DND-41 (cell line): ENCODE measurements at regions not wholly inside any gene's neighbourhood (a gene's known extent, or its start where the extent isn't known, plus 50 kb on each side); places are given as distances from the start of the nearest gene placed in this dataset.

ENCODE experiments used
- ATAC-seq: fragments of 200-7000 bp; cut with Tn5 transposase; 3 replicates; pipeline ENCODE4 v1.9.1; 2021; ENCODE audit warnings: low read depth; ENCODE audit not compliant: insufficient read depth
- DNase-seq: peaks from one replicate; pipeline ENCODE4 v3.0.0-alpha.2; 2020
- H2AFZ ChIP-seq: 2 replicates; pipeline ENCODE4 v1.6.0; 2012; ENCODE audit warnings: low read depth, low read length
- H3K27ac ChIP-seq: 2 replicates; pipeline ENCODE4 v1.5.1; 2012; ENCODE audit warnings: low read length, inconsistent platforms
- H3K27me3 ChIP-seq: fragments of 200-600 bp; sonication (generic); 2 replicates; pipeline ENCODE4 v1.6.0; 2012; ENCODE audit warnings: low read length, mild to moderate bottlenecking, inconsistent platforms; ENCODE audit not compliant: insufficient read depth, poor library complexity
- H3K36me3 ChIP-seq: 2 replicates; pipeline ENCODE4 v1.5.1; 2012; ENCODE audit warnings: low read length, inconsistent platforms; ENCODE audit not compliant: insufficient read depth
- H3K4me1 ChIP-seq: 2 replicates; pipeline ENCODE4 v1.5.1; 2012; ENCODE audit warnings: mild to moderate bottlenecking, low read length; ENCODE audit not compliant: insufficient read depth
- H3K4me2 ChIP-seq: 2 replicates; pipeline ENCODE4 v1.6.0; 2012; ENCODE audit warnings: mild to moderate bottlenecking, moderate library complexity, low read length, inconsistent platforms; ENCODE audit not compliant: insufficient read depth
- H3K4me3 ChIP-seq, 2 experiments: fragments of 200-600 bp in 1 of 2; shearing (Covaris generic) in 1 of 2; 2 replicates each; pipeline ENCODE4 v1.5.1; 2012 to 2016; ENCODE audit warnings: inconsistent platforms in 2 of 2, low read length in 2 of 2, mild to moderate bottlenecking in 2 of 2, low read depth in 1 of 2, moderate library complexity in 1 of 2
- H3K79me2 ChIP-seq: 2 replicates; pipeline ENCODE4 v1.6.0; 2012; ENCODE audit warnings: low read length, inconsistent platforms; ENCODE audit not compliant: insufficient read depth
- H3K9ac ChIP-seq: 2 replicates; pipeline ENCODE4 v1.6.0; 2012; ENCODE audit warnings: low read depth, mild to moderate bottlenecking, inconsistent platforms, low read length, moderate library complexity
- H3K9me3 ChIP-seq: 2 replicates; pipeline ENCODE4 v1.5.1; 2012; ENCODE audit warnings: low read length, moderate library complexity, mild to moderate bottlenecking, inconsistent platforms; ENCODE audit not compliant: insufficient read depth, severe bottlenecking
- H4K20me1 ChIP-seq: 2 replicates; pipeline ENCODE4 v1.6.0; 2012; ENCODE audit warnings: low read length; ENCODE audit not compliant: insufficient read depth
- EZH2 ChIP-seq: IDR thresholded peaks from 3 replicates; pipeline ENCODE4 v1.6.1; 2012; ENCODE audit warnings: borderline replicate concordance, low read depth, mild to moderate bottlenecking, moderate library complexity, low read length, inconsistent platforms; ENCODE audit not compliant: severe bottlenecking
- TF ChIP-seq, protein P1 (sequence below): IDR thresholded peaks from 2 replicates; pipeline ENCODE4 v1.5.1; 2012; ENCODE audit warnings: borderline replicate concordance, low read length, moderate library complexity, mild to moderate bottlenecking; ENCODE audit not compliant: poor library complexity, severe bottlenecking; ENCODE audit errors: extremely low read depth

DNA sequence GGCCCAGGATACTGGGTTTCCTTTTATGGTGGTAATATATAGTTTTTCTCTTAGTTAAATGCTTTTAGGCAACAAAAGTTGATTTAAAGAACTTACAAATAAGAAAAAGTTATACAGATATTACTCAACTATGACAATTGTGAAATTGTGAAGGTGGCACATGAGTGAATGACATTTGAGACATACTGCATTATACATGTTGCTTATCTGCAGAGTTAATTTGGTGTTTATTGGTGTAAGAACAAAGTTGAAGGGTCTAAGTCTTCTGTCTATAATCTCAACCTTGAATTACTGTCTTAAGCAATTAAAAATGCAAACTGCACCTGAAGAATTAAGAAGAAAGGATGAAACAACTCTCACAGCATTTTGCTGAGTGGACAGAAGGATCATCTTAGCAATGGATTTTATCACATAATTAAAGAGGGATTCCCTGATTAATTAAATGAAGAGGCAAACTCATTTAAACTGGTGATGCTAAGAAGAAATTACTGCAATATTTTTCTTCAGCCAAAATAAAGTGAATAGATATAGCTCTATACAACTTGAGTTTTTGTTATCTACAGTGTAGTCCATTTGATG is 298.9 kb upstream of the TGFBR2 start:
- Histone ChIP-seq H3K4me3 (no peak overlapping the region), H3K27me3 (no peaks in the 10 kb centered on the region), H2AFZ (no peak overlapping the region), H3K9me3 (peaks cover 2% of the 10 kb centered on the region), H3K36me3 (no peaks in the 10 kb centered on the region), H3K27ac (no peak overlapping the region), H3K9ac (no peak overlapping the region), H3K4me2 (no peak overlapping the region), H3K79me2 (no peaks in the 10 kb centered on the region), H4K20me1 (no peaks in the 10 kb centered on the region), H3K4me1 (no peaks in the 10 kb centered on the region)
- no peak for DNase-seq
- TF ChIP-seq EZH2 = no peak
- TF ChIP-seq, protein P1, sequence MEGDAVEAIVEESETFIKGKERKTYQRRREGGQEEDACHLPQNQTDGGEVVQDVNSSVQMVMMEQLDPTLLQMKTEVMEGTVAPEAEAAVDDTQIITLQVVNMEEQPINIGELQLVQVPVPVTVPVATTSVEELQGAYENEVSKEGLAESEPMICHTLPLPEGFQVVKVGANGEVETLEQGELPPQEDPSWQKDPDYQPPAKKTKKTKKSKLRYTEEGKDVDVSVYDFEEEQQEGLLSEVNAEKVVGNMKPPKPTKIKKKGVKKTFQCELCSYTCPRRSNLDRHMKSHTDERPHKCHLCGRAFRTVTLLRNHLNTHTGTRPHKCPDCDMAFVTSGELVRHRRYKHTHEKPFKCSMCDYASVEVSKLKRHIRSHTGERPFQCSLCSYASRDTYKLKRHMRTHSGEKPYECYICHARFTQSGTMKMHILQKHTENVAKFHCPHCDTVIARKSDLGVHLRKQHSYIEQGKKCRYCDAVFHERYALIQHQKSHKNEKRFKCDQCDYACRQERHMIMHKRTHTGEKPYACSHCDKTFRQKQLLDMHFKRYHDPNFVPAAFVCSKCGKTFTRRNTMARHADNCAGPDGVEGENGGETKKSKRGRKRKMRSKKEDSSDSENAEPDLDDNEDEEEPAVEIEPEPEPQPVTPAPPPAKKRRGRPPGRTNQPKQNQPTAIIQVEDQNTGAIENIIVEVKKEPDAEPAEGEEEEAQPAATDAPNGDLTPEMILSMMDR = no peak
- ATAC-seq = no peak

DNA sequence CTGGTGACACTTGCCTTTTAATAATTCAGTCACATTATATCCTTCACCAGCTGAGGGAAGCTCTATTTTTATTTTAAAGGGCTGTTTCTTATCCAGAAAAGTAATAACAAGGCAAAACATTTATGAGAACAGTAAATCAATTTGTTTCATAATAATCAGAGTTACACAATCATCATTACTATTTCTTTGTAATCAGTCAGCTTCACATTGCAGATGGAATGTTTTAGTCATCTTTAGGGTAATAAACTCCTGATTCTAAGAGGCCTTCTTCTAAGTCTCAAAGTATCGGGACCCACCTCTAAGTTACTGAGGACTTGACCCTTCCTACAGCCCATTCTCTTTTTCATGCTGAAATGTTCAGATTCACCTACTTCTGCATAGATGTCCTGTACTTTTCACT is 298.3 kb upstream of the TGFBR2 start:
- no peak for TF ChIP-seq EZH2
- TF ChIP-seq, protein P1 = no peak
- Histone ChIP-seq H3K27me3 (no peaks in the 10 kb centered on the region), H3K36me3 (no peaks in the 10 kb centered on the region), H3K27ac (no peak overlapping the region), H3K9me3 (peaks cover 2% of the 10 kb centered on the region), H3K79me2 (no peaks in the 10 kb centered on the region), H3K4me3 (no peak overlapping the region), H3K4me1 (no peaks in the 10 kb centered on the region), H3K9ac (no peak overlapping the region), H4K20me1 (no peaks in the 10 kb centered on the region), H3K4me2 (no peak overlapping the region), H2AFZ (no peak overlapping the region)
- ATAC-seq (no peak), DNase-seq (no peak)

DNA sequence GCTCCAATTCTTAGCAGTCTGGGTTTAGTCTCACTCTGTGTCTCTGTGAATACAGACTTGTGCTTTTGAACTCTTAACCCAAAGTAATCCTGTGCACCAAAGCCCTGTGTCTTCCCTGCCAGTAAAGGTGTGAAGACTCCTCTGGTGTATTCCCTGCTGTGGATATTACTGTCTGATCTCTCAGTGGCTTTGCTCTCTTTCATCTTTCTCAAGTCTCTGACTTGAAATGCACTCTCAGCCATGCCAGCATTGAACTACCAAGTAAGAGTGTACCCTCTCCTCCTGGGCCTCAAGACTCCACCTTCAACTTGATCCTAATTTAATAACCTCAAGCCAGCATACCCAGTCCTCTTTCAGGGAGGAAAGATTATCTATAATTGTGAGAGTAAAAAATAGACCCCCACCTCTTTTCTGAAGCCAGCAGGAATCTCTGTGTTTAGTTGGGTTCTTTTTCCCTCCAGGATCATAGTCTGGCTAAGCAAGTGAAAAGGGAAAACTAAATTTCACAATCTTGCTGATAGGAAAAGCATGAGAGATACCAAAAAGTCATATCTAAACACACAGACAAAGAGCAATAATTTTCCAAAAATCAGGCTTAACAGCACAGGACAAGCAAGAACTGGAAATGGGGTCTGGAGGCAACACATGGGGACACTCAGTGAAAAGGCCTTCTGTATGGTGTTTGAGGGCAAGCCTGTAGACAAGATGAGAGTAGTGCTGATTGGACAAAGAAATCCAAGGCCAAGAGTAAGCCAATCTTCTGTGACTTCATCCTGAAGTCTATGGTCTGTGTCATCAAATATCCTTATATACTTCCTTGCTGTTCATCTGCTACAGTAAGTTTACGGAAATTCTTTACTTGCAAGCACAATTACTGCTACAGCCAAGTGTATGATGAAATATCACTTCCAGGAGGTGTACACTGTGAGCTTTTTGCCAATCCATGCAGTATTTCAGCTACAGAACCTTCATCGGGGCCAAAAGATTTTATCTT is 296.1 kb upstream of the TGFBR2 start:
- Histone ChIP-seq H3K4me2 (no peak overlapping the region), H3K36me3 (no peaks in the 10 kb centered on the region), H3K9me3 (no peaks in the 10 kb centered on the region), H2AFZ (0 out of 2 replicates have a peak overlapping the region, but pooled peaks have one; percentile 34), H3K27ac (no peak overlapping the region), H3K9ac (no peak overlapping the region), H3K79me2 (no peaks in the 10 kb centered on the region), H4K20me1 (no peaks in the 10 kb centered on the region), H3K27me3 (no peaks in the 10 kb centered on the region), H3K4me1 (no peaks in the 10 kb centered on the region), H3K4me3 (no peak overlapping the region)
- DNase-seq (no peak), ATAC-seq (peak; percentile 57; the same call in 2 of the 3 replicates)
- TF ChIP-seq, protein P1 = no peak
- no peak for TF ChIP-seq EZH2
